ENCODE measurements at regions not wholly inside any gene's neighbourhood (a gene's known extent, or its start where the extent isn't known, plus 50 kb on each side); places are given as distances from the start of the nearest gene placed in this dataset.
"Not testable (repeated sequence)": the region's sequence is repeated elsewhere in the genome, so short reads cannot be mapped to it uniquely, and the experiment has no call there.

GRCh38 chr3:6732807-6733206 lies 128.1 kb upstream of the GRM7 start:
- H3K9me3 Mint-ChIP-seq, result peaks cover 0 to 14% (median 6%) of the 10 kb centered on the region in 9 donors
- H3K4me3 Mint-ChIP-seq, result no peak overlapping the region
- H3K36me3 Mint-ChIP-seq, result no peaks in the 10 kb centered on the region
- no peaks in the 10 kb centered on the region for H3K4me1 Mint-ChIP-seq
- no peak overlapping the region for H3K27ac Mint-ChIP-seq
- no peaks in the 10 kb centered on the region for H3K27me3 Mint-ChIP-seq
- DNase-seq (no peak), ATAC-seq (no peak)
- POLR2A ChIA-PET, result no interaction called here

GRCh38 chr3:6733699-6734394 lies 127.1 kb upstream of the GRM7 start:
- no peaks in the 10 kb centered on the region for H3K27me3 Mint-ChIP-seq
- POLR2A ChIA-PET, result interaction anchor here (0.5 kb wide), 1 partner anchor 82 kb away, joined by 3 read pairs; no protein-coding TSS in a partner anchor
- peaks cover under 1 to 14% (median 6%) of the 10 kb centered on the region in 9 donors for H3K9me3 Mint-ChIP-seq
- DNase-seq (no peak), ATAC-seq (no peak)
- H3K36me3 Mint-ChIP-seq, result no peaks in the 10 kb centered on the region
- H3K4me3 Mint-ChIP-seq, result no peak overlapping the region
- no peaks in the 10 kb centered on the region for H3K4me1 Mint-ChIP-seq
- H3K27ac Mint-ChIP-seq, result no peak overlapping the region

- no peak for ATAC-seq
- Mint-ChIP-seq H3K9me3 (peaks cover 2 to 14% (median 8%) of the 10 kb centered on the region in 9 donors), H3K27me3 (no peaks in the 10 kb centered on the region), H3K4me1 (no peaks in the 10 kb centered on the region), H3K27ac (no peak overlapping the region), H3K4me3 (no peak overlapping the region), H3K36me3 (peaks cover 0 to 2% (median 0%) of the 10 kb centered on the region in 3 donors)
- no peak for DNase-seq
- POLR2A ChIA-PET, result interaction anchor here (0.5 kb wide), 1 partner anchor 81 kb away, joined by 3 read pairs; no protein-coding TSS in a partner anchor
Measured at GRCh38 chr3:6734395-6734746, 126.5 kb upstream of the GRM7 start.

DNA sequence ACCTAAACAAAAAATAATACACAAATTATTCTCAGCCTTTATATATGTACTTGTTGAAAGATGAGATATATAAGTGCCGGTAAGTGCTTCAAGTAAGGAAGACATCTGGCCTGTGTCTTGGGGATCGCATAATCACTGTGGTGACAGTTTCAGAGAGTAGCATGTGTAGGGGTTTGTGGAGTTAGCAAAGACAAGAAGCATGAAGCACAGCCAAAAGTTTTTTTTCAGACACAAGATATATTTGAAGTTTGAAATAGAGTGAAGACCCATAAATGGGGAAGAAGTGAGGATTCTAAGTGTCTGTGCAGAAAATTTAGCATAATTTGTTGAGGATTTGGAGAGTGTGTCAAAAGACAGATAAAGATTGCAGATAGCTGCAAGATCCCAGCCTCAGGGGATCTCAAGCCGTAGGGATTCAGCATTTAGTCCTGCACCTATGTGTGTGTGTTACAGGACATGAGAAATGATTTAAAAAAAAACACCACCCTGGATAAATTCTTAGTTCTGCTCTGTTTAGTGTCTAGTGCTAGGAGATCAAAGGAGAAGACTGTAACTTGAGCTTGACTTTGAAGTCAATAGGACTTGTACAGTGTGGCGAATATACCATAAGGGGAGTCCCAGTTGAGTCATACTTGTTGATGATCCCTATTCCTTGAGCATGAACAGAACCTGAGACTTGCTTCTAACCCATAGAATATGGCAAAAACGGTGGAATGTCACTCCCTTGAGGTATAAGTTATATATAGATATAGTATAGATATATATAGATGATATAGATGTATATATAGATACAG lies 123.9 kb upstream of the GRM7 start:
- Mint-ChIP-seq H3K9me3 (peaks cover 0 to 14% (median 8%) of the 10 kb centered on the region in 9 donors), H3K4me3 (no peak overlapping the region), H3K27ac (no peak overlapping the region), H3K4me1 (no peaks in the 10 kb centered on the region), H3K36me3 (peaks cover 0 to 2% (median 0%) of the 10 kb centered on the region in 3 donors), H3K27me3 (no peaks in the 10 kb centered on the region)
- ATAC-seq (no peak), DNase-seq (no peak)
- POLR2A ChIA-PET, result no interaction called here

- ATAC-seq (no peak), DNase-seq (no peak)
- Mint-ChIP-seq H3K4me1 (no peaks in the 10 kb centered on the region), H3K27ac (no peak overlapping the region), H3K9me3 (peaks cover 0 to 14% (median 8%) of the 10 kb centered on the region in 9 donors), H3K4me3 (no peak overlapping the region), H3K36me3 (peaks cover 0 to 2% (median 0%) of the 10 kb centered on the region in 3 donors), H3K27me3 (no peaks in the 10 kb centered on the region)
- POLR2A ChIA-PET, result no interaction called here
Measured at GRCh38 chr3:6737630-6738029, 123.3 kb upstream of the GRM7 start.

- Mint-ChIP-seq H3K27me3 (no peaks in the 10 kb centered on the region), H3K4me1 (no peaks in the 10 kb centered on the region), H3K9me3 (peaks cover 0 to 14% (median 8%) of the 10 kb centered on the region in 9 donors), H3K36me3 (peaks cover 0 to 2% (median 0%) of the 10 kb centered on the region in 3 donors), H3K27ac (no peak overlapping the region), H3K4me3 (no peak overlapping the region)
- ATAC-seq, result no peak
- POLR2A ChIA-PET, result no interaction called here
- DNase-seq, result no peak
Measured at GRCh38 chr3:6739288-6739687, 121.6 kb upstream of the GRM7 start.

- DNase-seq, result no peak
- Mint-ChIP-seq H3K4me3 (no peak overlapping the region), H3K27ac (no peak overlapping the region), H3K36me3 (peaks cover 0 to 5% (median 2%) of the 10 kb centered on the region in 3 donors), H3K4me1 (no peaks in the 10 kb centered on the region), H3K27me3 (no peaks in the 10 kb centered on the region), H3K9me3 (peaks cover 0 to 30% (median 10%) of the 10 kb centered on the region in 9 donors)
- no peak for ATAC-seq
- POLR2A ChIA-PET, result no interaction called here
Measured at GRCh38 chr3:6743067-6743720, 117.7 kb upstream of the GRM7 start.

DNA sequence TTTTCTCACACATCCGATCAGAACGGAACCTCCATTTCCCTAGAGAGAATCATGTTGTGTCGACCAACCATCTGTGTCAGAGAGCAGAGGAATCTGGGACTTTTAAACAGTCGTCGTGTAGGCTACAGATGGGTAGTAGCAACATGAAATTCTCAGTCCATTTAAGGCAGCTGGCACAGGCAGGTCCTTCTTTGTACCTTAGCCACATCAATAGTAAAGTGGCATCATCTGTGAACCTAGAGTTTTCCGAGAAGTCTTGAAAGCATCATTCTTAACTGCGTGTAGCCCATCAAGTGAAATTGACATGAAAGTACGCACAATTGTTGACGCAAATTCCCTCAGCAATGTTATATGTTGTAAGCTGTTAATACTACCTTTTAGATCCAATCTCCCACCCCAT lies 114.5 kb upstream of the GRM7 start:
- POLR2A ChIA-PET, result no interaction called here
- Mint-ChIP-seq H3K27me3 (no peaks in the 10 kb centered on the region), H3K36me3 (peaks cover 0 to 5% (median 0%) of the 10 kb centered on the region in 3 donors), H3K4me3 (no peak overlapping the region), H3K4me1 (no peaks in the 10 kb centered on the region), H3K9me3 (peaks cover 0 to 32% (median 7%) of the 10 kb centered on the region in 9 donors), H3K27ac (no peak overlapping the region)
- DNase-seq (no peak), ATAC-seq (no peak)

- H3K4me3 Mint-ChIP-seq, result no peak overlapping the region
- DNase-seq (no peak), ATAC-seq (no peak)
- no peak overlapping the region for H3K27ac Mint-ChIP-seq
- no peaks in the 10 kb centered on the region for H3K27me3 Mint-ChIP-seq
- peaks cover 0 to 5% (median 0%) of the 10 kb centered on the region in 3 donors for H3K36me3 Mint-ChIP-seq
- H3K4me1 Mint-ChIP-seq, result no peaks in the 10 kb centered on the region
- POLR2A ChIA-PET, result no interaction called here
- peaks cover 0 to 32% (median 7%) of the 10 kb centered on the region in 9 donors for H3K9me3 Mint-ChIP-seq
Measured at GRCh38 chr3:6747017-6747416, 113.9 kb upstream of the GRM7 start.

DNA sequence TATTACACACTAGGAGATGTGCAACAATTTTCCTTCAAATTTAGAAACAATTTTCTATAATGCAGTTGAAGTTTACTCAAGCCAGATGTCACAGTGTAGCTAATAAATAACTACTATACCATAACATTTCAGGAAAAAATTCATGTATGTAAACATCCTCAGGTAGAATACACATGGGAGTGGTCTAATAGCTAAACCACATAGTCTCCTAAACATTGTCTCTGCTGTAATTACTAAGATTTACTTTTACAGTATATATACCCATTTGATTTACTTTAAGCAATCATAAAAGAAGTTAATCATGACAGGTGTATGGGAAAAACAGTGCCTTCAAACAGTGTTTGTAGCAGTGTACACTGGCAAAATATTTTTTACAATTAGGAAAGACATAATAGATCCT lies 110.1 kb upstream of the GRM7 start:
- DNase-seq (no peak), ATAC-seq (no peak)
- Mint-ChIP-seq H3K4me1 (no peaks in the 10 kb centered on the region), H3K27me3 (no peaks in the 10 kb centered on the region), H3K27ac (no peak overlapping the region), H3K9me3 (peaks cover 4 to 38% (median 14%) of the 10 kb centered on the region in 9 donors), H3K4me3 (no peak overlapping the region), H3K36me3 (peaks cover 0 to 5% (median 0%) of the 10 kb centered on the region in 3 donors)
- POLR2A ChIA-PET, result no interaction called here

DNA sequence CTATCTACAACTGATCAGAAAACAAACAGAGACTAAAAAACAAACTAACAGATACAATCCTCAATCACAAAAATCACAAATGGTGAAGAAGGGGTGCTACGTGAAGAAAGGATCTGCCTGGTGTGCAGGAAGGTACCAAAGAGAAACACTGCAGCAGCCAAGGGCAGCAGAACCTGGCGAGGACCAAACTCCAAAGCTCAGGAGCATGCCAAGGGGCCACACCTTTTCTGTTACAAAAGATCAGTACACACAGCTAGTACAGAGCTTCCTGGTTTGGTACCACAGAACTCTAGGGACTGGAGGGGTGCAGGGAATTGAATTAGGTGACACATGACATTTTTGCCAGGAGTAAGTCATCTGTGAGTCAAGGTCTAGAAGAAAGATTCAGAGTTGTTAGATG lies 107.4 kb upstream of the GRM7 start:
- Mint-ChIP-seq H3K4me3 (no peak overlapping the region), H3K36me3 (no peaks in the 10 kb centered on the region), H3K9me3 (peaks cover under 1 to 27% (median 11%) of the 10 kb centered on the region in 9 donors), H3K4me1 (no peaks in the 10 kb centered on the region), H3K27ac (no peak overlapping the region), H3K27me3 (no peaks in the 10 kb centered on the region)
- DNase-seq (no peak), ATAC-seq (no peak)
- POLR2A ChIA-PET, result no interaction called here

DNA sequence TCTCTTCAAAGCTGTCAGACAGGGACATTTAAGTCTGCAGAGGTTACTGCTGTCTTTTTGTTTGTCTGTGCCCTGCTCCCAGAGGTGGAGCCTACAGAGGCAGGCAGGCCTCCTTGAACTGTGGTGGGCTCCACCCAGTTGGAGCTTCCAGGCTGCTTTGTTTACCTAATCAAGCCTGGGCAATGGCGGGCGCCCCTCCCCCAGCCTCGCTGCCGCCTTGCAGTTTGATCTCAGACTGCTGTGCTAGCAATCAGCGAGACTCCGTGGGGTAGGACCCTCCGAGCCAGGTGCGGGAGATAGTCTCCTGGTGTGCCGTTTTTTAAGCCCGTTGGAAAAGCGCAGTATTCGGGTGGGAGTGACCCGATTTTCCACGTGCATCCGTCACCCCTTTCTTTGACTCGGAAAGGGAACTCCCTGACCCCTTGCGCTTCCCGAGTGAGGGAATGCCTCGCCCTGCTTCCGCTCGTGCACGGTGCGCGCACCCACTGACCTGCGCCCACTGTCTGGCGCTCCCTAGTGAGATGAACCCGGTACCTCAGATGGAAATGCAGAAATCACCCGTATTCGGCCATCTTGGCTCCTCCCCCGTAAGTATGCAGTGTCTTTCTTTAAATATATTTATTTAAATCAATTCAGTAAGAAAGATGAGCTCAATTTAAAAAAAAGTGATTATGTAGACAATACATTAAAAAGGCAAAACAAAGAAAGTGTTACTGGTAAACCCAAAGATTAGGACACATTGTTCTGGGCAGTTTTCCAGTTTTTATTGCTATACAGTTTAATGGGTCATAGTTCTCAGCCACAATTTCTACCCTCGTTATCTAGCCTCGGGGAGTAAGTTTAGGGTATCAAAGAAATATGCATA lies 91.2 kb upstream of the GRM7 start:
- H3K27me3 Mint-ChIP-seq, H3K4me1 Mint-ChIP-seq, H3K36me3 Mint-ChIP-seq, ATAC-seq, H3K27ac Mint-ChIP-seq, POLR2A ChIA-PET, DNase-seq: not testable (repeated sequence)
- Mint-ChIP-seq H3K9me3 (peaks cover 0 to 14% (median 7%) of the 10 kb centered on the region in 9 donors), H3K4me3 (peak overlapping the region in 1 of 10 donors; percentile 29)

Measured in naive thymus-derived CD8-positive, alpha-beta T cell (primary cell).